ENCODE measurements at regions not wholly inside any gene's neighbourhood (a gene's known extent, or its start where the extent isn't known, plus 50 kb on each side); places are given as distances from the start of the nearest gene placed in this dataset.

DNA sequence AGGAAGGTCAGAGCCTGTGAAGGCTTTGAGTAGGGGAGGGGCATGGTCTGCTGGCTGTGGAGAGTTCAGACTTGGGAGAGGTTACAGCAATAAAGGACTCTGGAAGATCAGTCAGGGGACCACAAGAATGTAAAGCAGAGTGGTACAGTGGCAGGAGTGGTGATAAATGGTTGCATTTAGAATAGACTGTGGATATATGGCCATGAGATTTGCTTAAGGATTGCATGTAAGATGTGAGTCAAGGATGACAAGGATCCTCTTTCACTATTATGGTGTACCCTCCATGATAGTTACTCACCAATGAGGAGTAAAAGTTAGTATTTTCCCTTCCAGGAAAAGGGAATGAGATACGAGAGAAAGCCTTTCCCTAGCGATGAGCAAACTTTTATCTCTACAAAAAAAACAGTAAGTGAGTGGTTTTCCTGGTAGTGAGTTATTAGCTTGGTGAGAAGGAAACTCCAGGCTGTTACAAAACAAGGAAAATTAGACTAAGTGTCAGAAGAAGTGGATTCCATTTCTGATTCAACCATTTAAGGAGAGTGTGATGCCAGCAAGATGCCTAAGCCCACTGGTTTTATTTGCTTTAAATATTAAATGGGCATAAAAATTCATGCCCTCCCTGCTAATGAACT is 818.0 kb upstream of the ACVR2A start:
- Histone ChIP-seq H3K27ac (replicated peaks) (no peak overlapping the region), H3K27me3 (ENCODE audit: insufficient read depth, poor library complexity, severe bottlenecking) (no peaks in the 10 kb centered on the region), H3K4me3 (replicated peaks; ENCODE audit: insufficient read depth, low read length) (no peak overlapping the region)
- TF ChIP-seq, protein P1, sequence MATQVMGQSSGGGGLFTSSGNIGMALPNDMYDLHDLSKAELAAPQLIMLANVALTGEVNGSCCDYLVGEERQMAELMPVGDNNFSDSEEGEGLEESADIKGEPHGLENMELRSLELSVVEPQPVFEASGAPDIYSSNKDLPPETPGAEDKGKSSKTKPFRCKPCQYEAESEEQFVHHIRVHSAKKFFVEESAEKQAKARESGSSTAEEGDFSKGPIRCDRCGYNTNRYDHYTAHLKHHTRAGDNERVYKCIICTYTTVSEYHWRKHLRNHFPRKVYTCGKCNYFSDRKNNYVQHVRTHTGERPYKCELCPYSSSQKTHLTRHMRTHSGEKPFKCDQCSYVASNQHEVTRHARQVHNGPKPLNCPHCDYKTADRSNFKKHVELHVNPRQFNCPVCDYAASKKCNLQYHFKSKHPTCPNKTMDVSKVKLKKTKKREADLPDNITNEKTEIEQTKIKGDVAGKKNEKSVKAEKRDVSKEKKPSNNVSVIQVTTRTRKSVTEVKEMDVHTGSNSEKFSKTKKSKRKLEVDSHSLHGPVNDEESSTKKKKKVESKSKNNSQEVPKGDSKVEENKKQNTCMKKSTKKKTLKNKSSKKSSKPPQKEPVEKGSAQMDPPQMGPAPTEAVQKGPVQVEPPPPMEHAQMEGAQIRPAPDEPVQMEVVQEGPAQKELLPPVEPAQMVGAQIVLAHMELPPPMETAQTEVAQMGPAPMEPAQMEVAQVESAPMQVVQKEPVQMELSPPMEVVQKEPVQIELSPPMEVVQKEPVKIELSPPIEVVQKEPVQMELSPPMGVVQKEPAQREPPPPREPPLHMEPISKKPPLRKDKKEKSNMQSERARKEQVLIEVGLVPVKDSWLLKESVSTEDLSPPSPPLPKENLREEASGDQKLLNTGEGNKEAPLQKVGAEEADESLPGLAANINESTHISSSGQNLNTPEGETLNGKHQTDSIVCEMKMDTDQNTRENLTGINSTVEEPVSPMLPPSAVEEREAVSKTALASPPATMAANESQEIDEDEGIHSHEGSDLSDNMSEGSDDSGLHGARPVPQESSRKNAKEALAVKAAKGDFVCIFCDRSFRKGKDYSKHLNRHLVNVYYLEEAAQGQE (IDR thresholded peaks at IDR 0.05; ENCODE audit: insufficient replicate concordance, low read depth) = no peak
- TF ChIP-seq POLR2AphosphoS5 (IDR thresholded peaks at IDR 0.05; ENCODE audit: low read depth) (no peak), GABPA (IDR thresholded peaks at IDR 0.05; ENCODE audit: low read depth) (no peak), SPI1 (IDR thresholded peaks at IDR 0.05; ENCODE audit: borderline replicate concordance, low read depth) (no peak)
- TF ChIP-seq, protein P2, sequence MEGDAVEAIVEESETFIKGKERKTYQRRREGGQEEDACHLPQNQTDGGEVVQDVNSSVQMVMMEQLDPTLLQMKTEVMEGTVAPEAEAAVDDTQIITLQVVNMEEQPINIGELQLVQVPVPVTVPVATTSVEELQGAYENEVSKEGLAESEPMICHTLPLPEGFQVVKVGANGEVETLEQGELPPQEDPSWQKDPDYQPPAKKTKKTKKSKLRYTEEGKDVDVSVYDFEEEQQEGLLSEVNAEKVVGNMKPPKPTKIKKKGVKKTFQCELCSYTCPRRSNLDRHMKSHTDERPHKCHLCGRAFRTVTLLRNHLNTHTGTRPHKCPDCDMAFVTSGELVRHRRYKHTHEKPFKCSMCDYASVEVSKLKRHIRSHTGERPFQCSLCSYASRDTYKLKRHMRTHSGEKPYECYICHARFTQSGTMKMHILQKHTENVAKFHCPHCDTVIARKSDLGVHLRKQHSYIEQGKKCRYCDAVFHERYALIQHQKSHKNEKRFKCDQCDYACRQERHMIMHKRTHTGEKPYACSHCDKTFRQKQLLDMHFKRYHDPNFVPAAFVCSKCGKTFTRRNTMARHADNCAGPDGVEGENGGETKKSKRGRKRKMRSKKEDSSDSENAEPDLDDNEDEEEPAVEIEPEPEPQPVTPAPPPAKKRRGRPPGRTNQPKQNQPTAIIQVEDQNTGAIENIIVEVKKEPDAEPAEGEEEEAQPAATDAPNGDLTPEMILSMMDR (IDR thresholded peaks at IDR 0.05; ENCODE audit: insufficient read depth, low read length) = no peak
- no peak for DNase-seq (ENCODE audit: low read depth in 1 of 2, low spot score in 1 of 2)

DNA sequence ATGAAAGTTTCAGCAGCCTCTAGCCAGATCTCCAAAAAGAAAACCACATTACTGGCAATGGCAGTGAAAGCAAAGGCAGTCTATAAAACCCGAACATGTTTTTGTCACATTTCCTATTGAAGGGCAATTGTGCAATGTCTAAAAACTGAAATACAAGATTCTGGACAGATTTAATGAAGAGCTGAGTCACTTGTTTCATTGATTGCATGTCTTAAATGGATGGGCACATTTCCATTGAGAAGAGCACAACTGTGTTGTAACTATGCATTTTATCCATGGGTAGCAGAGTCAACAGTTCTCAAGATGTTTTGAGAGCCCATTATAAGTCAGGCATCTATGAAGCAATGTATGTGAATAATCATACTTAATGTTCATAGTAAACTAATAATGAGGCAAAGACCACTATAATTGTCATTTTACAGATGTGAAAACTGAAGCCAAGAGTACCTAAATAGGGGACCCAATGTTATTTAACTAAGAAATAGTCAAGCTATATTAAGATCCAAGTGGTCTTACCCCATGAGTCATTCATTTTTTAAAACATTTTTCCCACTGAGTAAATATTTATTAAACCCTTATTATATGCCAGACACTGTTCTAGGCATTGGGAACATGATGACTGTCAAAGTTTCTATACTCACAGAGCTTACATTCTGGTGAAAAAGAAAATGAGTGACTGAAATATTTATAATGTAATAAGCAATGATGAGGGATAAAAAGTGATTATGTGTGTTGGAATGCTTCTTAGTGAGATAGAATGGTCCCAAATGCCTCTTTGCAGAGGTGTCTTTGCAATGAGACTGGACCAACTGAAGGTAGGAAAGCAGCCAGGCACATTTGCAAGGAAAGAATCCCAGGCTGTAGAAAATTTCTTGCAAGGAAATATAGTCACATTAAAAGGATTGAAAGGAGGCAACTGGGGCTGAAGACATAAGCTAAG is 818.9 kb upstream of the ACVR2A start:
- TF ChIP-seq, protein P2 (IDR thresholded peaks at IDR 0.05; ENCODE audit: insufficient read depth, low read length) = no peak
- no peak for TF ChIP-seq POLR2AphosphoS5 (IDR thresholded peaks at IDR 0.05; ENCODE audit: low read depth)
- TF ChIP-seq SPI1 (IDR thresholded peaks at IDR 0.05; ENCODE audit: borderline replicate concordance, low read depth) = no peak
- no peak for TF ChIP-seq GABPA (IDR thresholded peaks at IDR 0.05; ENCODE audit: low read depth)
- TF ChIP-seq, protein P1 (IDR thresholded peaks at IDR 0.05; ENCODE audit: insufficient replicate concordance, low read depth) = no peak
- DNase-seq (ENCODE audit: low read depth in 1 of 2, low spot score in 1 of 2) = no peak
- Histone ChIP-seq H3K27ac (replicated peaks) (no peak overlapping the region), H3K4me3 (replicated peaks; ENCODE audit: insufficient read depth, low read length) (no peak overlapping the region), H3K27me3 (ENCODE audit: insufficient read depth, poor library complexity, severe bottlenecking) (no peaks in the 10 kb centered on the region)

DNA sequence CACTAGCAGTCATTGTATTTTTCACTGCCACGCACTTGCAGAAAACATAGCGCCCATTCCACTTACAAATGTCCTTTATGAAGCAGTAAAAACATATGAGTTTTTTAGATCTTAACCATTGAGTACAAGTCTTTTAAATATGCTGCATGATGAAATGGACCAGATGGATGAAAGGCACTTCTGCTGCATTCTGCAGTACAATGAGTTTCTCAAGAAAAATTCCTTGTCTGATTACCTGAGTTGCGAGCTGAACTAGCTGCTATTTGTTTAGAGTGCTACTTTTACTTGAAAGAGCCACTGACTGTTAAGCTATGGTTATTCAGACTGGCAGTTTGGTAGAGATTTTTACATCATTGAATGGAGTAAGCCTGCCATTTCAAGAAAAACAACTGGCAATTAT is 825.5 kb upstream of the ACVR2A start:
- no peak overlapping the region for H3K27ac ChIP-seq (replicated peaks)
- no peak for TF ChIP-seq GABPA (IDR thresholded peaks at IDR 0.05; ENCODE audit: low read depth)
- TF ChIP-seq, protein P1 (IDR thresholded peaks at IDR 0.05; ENCODE audit: insufficient replicate concordance, low read depth) = no peak
- TF ChIP-seq SPI1 (IDR thresholded peaks at IDR 0.05; ENCODE audit: borderline replicate concordance, low read depth) = no peak
- TF ChIP-seq, protein P2 (IDR thresholded peaks at IDR 0.05; ENCODE audit: insufficient read depth, low read length) = no peak
- no peak for TF ChIP-seq POLR2AphosphoS5 (IDR thresholded peaks at IDR 0.05; ENCODE audit: low read depth)
- H3K27me3 ChIP-seq (ENCODE audit: insufficient read depth, poor library complexity, severe bottlenecking) = no peaks in the 10 kb centered on the region
- H3K4me3 ChIP-seq (replicated peaks; ENCODE audit: insufficient read depth, low read length) = no peak overlapping the region
- no peak for DNase-seq (ENCODE audit: low read depth in 1 of 2, low spot score in 1 of 2)

All from HL-60 (cell line).